D721Med (cell line): ENCODE measurements at regions not wholly inside any gene's neighbourhood (a gene's known extent, or its start where the extent isn't known, plus 50 kb on each side); places are given as distances from the start of the nearest gene placed in this dataset.

Experiments used
- DNase-seq: peaks from one replicate; pipeline ENCODE4 v3.0.0; 2011; ENCODE audit warnings: low spot score; ENCODE audit not compliant: insufficient read length
- FAIRE-seq: peaks from 2 replicates; lab custom pipeline; 2011; peaks lifted over from hg19 to GRCh38; lab: Jason Lieb, UNC
- CTCF ChIP-seq: IDR thresholded peaks from 2 replicates; pipeline ENCODE4 v1.5.1; 2012; ENCODE audit warnings: mild to moderate bottlenecking, control low read depth; ENCODE audit not compliant: insufficient read depth; ENCODE audit errors: missing control alignments

- no peak for TF ChIP-seq CTCF
- no peak for DNase-seq
- no peak for FAIRE-seq
These were observed 345.4 kb upstream of the ARRDC4 start for GRCh38 chr15:97615114-97615513.

- FAIRE-seq (no peak), DNase-seq (no peak)
- no peak for TF ChIP-seq CTCF
These were observed 337.3 kb upstream of the ARRDC4 start for GRCh38 chr15:97623091-97623661.

- FAIRE-seq = no peak
- no peak for TF ChIP-seq CTCF
- DNase-seq = no peak
These were observed 332.9 kb upstream of the ARRDC4 start for GRCh38 chr15:97627634-97628033.

GRCh38 chr15:97645758-97646157 lies 314.7 kb upstream of the ARRDC4 start:
- no peak for TF ChIP-seq CTCF
- DNase-seq = no peak
- FAIRE-seq = no peak

- no peak for TF ChIP-seq CTCF
- no peak for FAIRE-seq
- DNase-seq = no peak
These were observed 311.8 kb upstream of the ARRDC4 start for GRCh38 chr15:97648728-97649127.

GRCh38 chr15:97652041-97652440 lies 308.5 kb upstream of the ARRDC4 start:
- DNase-seq = no peak
- no peak for FAIRE-seq
- no peak for TF ChIP-seq CTCF

- FAIRE-seq = no peak
- no peak for DNase-seq
These were observed 307.8 kb upstream of the ARRDC4 start for GRCh38 chr15:97652700-97653167.

More at GRCh38 chr15:97652700-97653167, 307.8 kb upstream of the ARRDC4 start:
- TF ChIP-seq CTCF = no peak
